Activated CD4-positive, alpha-beta T cell treated with anti-CD3 and anti-CD28 coated beads, Interleukin-2, amount 50 U/mL, for 48 hours (primary cell): ENCODE measurements at regions not wholly inside any gene's neighbourhood (a gene's known extent, or its start where the extent isn't known, plus 50 kb on each side); places are given as distances from the start of the nearest gene placed in this dataset.
"Not testable (repeated sequence)": the region's sequence is repeated elsewhere in the genome, so short reads cannot be mapped to it uniquely, and the experiment has no call there.

Source experiments
- DNase-seq, 2 experiments: peaks; one replicate each; pipeline ENCODE4 v3.0.0-alpha.2; 2020

DNA sequence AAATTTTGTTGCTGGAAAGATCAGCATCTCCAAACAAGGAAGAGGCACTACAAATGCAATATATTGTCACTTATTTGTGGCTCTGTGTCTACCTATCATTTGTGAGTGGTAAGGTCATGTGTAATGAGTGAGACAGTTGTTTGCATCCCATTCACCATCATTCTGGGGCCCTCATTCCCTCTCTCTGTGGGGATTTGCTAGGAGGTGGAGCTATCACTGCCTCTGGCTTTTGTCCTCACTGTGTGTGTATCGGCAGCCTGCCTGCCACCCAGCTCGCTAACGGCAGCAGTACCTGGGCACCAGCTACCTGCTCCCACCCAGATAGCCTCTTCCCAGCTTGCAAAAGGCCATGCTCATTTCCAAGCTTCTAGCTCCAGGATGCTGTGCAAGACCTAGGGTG is 379.2 kb upstream of the ZFHX3 start:
- DNase-seq = no peak

DNA sequence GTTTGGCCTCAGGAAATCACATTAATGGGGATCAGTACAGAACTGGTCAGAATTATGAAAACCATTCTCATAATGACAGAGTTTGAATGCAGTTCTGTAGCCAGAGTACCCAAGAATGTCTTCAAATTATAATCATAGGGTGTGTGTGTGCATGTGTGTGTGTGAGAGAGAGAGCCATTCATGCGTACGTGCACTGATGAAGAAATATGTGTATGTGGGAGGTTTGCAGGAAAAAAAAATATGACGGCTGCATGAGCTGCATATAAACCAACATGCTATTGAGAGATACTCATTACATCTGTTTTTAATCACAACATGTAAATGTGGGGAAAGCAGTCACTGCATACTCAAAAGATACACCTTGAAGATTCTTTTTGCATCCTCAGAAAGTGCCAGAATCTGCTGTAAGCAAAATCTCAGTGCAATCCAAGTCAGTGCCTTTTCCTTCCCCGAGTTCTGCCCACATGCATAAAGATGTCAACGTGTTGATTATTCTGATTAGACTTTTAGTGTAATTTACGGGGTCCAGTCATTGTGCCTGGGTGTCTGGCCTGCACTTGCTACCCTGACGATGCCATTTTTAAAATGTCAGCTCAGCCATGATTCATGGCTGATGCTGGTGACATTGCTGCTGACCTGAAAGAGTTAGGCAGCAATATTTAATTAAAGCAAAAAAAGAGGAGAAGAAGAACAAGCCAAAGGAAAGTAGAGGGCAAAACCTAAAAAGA is 378.7 kb upstream of the ZFHX3 start:
- no peak for DNase-seq

DNA sequence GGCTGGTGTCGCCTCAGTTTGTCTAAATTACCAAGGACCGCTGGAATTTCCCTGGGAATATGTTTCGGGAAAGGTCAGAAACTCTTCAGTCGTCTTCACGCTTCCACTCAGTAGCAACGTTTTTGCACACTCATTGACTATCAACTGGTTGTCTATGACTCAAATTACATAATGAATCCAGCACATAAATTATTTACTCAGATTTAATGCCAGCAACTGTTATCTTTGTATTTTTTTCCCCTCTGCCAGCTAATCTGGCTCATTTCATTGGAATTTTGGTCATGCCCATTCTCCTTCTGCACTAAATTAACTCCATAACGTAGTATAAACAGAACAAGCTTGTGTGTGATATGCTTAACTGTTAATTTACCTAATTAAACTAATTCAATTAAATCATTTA is 372.7 kb upstream of the ZFHX3 start:
- no peak for DNase-seq

DNA sequence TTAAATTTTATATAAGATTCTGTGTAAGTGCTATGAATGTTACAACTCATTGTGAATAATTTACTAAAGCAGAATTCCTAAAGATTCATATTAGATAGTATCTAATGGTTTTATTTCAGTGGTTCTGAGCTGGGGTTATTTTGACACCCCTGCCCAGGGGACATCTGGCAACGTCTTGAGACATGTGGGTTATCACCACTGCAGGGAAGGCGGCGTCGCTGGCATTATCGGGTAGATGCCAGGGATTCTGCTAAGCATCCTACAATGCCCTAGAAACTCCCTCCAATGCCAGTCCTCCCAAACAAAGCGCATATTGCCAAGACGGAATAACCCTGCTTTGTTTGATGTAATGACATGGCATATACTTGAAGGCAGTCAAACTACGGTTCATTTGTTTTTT is 372.3 kb upstream of the ZFHX3 start:
- DNase-seq = no peak

DNA sequence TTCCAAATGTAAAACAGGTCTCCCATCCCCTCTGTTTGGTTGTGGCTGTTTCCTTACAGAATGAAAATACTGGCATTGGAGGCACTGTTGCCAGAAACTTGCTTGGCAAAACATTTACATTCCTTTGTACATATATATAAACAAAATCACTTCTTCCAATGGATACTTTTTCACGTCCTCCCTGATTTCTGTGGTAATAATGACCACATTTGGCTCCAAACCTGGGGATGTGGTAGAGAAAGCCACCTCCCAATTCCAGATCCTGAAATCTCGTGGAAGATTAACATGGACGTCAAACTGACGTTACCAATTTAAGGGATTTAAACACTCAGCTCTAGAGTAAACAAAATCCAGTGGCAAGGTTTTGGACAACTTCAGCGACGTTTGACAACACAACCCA is 370.8 kb upstream of the ZFHX3 start:
- DNase-seq = no peak

DNA sequence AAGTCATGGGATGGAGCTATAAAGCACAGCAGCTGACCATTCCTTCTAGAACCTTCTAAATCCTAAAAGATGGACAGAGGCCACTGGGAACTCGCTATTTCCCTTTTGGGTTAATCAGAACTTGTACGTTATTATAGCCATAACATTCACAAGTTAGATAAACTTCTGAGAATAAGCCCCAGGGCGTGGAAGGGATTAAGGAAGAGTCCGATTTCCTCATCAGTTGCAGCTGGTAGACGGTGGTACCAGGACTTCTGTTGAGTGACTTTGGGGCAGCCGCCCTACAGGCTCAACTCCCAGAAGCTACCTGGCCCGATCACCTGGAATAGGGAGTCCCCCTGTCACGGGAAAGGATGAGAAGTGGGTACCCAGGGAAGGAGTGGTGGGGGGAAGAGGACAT is 370.1 kb upstream of the ZFHX3 start:
- DNase-seq = no peak

DNA sequence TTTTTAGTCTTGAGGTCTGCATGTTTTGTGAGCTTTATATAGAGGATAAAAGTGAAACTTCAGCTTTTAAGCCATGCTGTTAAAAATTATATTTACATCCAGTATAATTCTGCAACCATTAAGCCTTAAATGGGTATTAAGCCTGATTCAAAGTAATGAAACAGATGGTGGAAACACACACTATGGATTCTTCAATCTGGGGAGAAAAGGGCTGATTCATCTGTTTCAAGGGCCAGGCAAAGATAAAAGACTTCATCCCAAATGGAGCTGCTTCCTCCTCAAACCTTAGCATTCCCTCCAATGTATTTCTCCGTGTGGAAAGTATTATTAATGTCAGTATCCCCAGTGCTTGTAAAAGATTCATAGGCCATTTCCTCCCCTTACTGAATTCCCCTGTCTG is 367.4 kb upstream of the ZFHX3 start:
- no peak for DNase-seq

DNA sequence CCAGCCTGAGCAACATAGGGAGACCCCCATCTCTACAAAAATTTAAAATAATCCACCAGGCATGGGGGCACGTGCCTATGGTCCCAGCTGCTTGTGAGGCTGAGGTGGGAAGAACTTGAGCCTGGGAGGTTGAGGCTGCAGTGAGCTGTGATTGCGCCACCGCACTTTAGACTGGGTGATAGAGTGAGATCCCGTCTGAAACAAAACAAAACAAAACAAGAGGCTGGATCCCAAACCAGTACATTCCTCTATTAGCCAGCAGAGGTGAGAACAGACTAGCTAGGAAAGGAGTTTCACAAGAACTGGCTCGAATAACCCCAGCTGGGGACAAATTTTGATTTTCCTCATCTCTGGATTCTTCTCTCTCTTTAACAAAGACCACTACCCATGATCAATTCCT is 366.7 kb upstream of the ZFHX3 start:
- no peak for DNase-seq

DNA sequence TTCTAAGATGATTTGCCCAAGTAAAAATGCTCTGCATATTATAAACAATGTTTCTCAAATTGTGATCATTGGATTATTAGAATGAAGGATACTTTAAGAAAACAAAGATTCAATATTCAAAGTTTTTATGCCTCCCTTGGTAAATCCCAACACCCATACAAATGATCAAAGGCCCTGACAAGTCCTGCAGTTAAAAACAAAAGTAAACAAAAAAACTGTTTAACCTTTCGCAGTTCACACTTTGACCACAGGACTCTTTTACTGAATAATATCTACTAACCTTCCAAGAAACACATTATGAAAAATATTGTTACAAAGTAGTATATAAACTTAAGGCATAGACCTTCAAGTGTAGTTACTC is 365.9 kb upstream of the ZFHX3 start:
- DNase-seq = no peak

DNA sequence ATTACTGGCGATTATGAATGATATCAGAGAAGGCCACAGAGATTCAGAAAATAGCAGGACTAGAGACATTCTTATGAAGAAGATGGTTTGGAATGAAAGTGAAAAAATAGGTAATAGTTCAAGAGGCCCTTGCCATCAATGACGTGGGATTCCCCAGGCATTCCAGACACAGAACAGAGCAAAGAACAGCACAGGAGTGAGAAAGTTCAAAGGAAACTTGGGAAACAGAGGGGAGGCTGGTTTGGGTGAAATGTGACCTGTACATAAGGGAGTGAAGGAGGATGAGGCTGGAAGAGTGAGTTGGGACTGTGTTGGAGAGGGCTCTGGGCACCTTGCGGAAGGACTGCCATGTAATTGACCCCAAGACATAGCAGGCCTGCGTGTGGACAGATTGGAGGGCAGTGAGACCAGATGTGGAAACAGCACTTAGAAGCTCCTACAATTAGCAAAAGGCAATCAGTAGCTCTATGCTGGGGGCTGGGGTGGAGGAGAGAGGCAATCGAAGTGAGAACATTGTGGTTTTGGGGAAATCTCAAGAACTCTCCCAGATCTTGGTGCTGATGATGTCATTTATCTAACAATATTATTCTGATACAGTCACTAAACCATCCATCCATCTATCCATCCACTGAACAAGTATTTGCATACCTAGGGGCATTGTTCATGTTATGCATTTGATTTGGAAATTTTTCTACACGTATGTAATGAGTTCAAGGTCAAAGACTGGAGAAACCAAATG is 365.3 kb upstream of the ZFHX3 start:
- DNase-seq = no peak

DNA sequence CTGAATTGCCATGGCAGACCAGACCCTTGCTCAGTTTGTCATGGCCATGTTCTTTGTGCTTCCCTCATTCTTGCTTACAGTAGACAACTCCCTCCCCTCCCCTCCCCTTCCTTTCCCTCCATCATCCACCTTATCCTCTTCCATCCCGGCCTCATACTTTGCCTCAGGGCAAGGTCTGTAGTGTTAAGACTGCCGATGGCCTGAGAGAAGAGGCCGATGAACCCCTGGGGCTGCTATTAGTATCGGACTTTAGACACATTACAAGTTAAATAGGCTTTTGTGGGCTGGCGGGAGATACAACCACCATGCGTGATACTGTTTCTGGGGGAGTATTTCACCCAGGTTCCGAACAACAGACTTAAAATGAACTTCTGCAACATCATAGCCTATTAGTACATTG is 364.5 kb upstream of the ZFHX3 start:
- no peak for DNase-seq

DNA sequence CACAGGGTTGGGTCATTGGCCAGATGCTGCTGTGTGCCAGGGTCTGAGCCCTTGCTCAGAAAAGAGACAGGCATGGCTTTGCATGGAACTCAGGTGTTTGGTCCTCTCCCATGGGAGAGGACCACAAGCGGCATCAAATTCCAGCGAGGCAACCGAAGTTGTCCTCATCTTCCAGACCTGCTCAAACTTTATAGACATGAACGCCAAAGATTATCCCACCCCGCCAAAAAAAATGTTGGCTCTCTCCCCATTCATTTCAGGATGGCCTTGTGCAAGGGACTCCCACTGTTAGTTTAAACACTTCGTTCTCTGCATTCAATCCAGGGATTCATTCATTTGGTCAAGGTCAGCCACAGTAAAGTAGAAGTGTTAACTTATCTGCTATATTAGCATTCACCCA is 360.8 kb upstream of the ZFHX3 start:
- DNase-seq = no peak

DNA sequence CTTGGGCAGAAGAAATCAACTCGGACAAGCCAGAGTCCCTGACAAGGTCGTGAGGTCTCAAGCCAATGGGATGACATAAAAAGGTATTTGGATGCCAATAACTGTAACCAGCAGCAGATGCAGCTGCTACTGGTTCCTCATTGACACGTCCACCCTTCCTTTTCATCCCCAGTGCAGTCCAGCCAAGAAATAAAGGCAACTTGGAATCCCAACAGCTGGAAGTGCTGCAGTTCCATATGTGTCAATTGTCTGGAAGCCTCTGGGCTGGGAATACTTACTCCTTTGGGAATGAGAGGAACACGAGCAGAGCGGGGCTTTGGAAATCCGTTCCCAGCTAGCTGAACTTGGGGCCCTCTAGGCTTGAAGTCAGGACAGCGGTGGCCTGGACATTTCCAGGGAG is 360.4 kb upstream of the ZFHX3 start:
- DNase-seq = no peak

DNA sequence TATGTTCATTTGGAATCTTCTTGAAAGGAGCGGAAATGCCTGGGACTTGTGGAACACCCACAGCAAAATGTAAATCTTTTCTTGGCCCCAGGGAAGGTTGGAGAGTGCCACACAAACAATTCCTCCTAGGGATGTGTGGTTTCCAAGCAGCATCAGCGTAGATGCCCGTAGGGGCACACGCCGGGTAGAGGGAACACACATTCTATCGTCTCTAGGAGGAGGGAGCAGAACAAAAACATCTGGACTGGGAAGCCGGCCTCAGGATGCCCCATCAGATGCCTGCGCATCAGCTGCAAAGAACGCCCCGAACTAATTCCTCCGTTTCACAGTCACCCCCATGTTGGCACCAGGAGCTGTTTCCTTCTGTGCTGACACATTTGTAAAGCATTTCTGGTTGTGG is 357.9 kb upstream of the ZFHX3 start:
- DNase-seq = no peak

DNA sequence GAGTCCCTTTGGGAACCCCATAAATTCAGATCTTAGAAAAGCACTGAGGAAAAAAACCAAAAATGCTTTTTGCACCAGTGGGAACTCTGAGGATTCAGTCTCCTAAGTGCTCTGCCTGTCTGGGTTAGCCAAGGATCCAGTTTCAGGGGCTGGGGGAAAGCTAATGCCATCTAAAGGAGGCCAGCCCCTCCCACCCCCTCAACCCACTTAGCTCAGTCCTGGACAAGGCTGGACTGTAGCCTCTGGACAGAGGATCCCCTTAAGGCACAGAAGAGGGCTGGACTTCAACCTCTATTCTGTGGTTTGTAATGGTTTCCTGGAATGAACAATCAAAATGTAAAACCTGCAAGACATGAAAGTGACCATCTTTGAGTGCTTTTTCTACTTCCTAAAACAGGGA is 356.1 kb upstream of the ZFHX3 start:
- DNase-seq = no peak

DNA sequence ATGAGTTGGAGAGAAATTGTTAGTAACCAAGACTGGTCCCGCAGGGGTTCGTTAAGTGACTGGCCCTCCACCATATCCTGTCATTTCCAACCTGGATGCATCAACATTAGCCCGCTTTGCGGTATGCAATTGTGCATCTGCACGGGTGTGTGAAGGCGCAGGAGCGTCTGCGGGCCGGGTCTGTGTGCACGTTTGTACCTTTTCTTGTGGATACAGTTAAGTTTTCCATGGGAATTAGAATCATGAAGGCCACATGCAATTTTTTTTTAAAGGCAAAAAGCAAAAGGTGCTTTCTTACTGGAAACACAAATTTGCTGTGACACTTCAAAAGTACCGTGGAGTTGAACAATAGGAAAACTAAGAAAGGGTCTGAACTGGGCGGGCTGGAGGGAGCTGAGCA is 355.4 kb upstream of the ZFHX3 start:
- no peak for DNase-seq

DNA sequence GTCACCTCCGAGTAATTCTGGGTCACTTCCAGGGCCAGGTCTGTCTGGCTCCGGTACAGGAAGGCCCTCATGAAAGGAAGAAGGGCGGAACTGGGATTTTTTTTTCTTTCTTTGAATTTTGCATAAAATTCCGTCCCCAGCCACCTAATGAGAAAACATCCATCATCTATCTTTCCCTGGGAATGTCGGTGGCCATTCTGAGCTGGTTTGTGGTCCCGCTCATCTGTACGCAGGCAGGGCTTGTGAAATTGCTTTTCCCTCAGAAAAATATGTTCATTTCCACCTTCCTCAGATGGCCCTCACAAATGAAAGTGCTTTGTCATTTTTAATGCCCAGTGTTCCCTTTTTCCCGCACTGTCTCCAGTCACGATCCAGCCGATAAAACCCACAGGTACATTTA is 353.0 kb upstream of the ZFHX3 start:
- no peak for DNase-seq

DNA sequence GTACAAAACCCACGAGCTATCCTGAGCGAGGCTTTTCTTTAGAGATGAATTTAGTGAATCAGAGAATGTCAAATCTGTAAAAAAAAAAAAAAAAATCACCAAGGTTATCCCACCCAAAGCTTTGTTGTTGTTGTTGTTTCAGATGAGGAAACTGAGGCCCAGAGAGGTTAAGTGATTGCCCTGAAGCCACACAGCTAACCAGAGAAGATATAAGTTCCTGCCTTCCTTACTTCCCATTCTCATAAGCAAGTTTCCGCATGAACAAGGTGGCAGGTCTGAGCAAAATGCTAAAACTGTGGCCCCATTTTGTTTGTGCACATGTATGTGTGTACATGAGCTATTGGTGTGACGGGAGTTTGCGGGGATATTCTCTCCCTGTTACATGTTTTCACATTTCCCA is 352.1 kb upstream of the ZFHX3 start:
- no peak for DNase-seq

DNA sequence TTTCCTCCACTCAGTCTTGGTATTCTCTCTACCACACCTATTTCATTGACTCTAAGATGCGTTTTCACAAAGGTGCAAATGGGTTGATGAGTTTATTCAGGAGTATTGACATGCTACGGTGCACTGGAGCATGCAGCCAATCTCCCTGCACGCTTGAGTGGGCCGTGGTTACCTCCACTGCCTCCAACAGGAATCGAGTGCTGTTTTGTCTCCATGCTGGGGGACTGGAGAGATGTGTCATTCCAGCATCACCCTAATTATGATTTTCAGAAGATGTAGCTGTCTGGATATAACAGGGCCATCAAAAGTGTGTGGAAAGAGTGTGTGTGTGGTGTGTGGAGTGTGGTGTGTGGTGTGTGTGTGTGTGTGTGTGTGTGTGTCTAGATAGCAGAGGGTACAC is 351.6 kb upstream of the ZFHX3 start:
- no peak for DNase-seq

DNA sequence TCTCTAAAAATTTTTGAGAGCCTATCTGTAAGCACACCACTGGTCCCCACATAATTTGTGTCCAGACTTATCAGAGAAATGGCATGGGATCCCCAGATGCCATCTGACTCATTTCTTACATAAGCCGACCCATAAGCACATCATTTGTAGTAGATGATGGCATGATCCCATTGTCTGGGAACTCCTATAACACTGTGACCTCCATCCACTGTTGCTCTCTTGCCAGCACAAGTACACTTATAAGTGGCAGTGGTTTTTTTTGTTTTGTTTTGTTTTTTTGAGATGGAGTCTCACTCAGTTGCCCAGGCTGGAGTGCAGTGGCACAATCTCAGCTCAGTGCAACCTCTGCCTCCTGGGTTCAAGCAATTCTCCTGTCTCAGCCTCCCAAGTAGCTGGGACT is 350.7 kb upstream of the ZFHX3 start:
- DNase-seq = not testable (repeated sequence)

DNA sequence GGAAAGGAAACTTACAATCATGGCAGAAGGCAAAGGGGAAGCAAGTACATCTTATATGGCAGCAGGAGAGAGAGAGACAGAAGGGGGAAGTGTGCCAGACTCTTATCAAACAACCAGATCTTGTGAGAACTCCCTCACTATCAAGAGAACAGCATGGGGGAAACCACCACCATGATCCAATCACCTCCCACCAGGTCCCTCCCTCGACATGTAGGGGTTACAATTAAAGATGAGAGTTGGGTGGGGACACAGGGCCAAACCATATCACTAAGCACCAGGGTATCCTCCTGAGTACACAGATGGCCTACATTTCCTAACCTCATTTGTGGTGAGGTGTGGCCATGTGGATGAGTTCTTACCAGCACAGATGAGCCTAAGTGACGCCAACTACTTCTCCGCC is 348.6 kb upstream of the ZFHX3 start:
- DNase-seq = no peak

DNA sequence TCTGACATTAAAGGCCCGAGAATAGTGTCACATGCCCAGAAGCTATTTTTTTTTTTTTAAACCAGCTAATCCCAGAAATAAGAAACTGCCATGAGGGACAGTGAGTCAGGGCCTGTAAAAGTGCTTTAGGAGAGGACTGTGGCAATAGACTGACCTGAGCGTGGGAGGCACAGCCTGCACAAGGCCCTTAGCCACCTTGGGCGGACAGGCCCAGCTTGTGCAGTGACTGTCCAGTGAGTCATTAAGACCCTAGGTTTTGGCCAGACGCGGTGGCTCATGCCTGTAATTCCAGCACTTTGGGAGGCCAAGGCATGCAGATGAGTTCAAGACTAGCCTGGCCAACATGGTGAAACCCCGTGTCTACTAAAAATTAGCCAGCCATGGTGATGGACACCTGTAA is 343.0 kb upstream of the ZFHX3 start:
- no peak for DNase-seq

DNA sequence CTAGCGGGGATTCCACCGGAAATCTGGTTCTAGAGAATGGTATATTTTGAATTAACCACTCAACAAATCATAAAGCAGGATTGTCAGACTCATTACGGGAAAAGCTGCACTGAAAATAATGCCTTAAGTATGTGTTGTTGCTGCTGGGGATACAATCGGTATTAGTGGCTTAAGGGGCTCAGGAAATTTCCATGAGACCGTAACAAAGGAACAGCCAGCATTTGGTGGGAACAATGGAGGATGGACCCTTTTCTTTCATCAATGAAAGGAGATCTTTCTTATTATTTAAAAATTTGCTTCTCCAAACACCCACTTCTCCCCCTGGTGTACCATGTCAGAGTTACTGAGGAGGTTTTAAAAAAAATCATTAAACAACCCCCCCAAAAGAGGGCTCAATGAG is 342.6 kb upstream of the ZFHX3 start:
- no peak for DNase-seq

DNA sequence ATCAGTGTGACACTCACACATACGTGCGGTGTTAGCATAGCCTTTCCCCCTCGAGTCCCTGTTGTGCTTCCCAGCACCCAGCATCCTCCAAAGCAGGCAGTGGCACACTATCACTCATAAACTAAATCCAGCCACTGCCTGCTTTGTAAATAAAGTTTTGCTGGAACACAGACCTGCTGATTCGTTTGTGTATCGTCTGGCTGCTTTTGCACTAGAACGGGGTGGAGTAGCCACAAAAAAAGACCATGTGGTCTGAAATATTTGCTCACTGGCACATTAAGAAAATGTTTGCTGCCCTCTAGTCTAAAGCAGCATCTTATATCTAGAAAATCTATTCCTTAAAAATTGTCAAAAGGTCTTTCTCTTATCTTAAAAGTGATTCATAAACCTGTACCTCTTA is 341.2 kb upstream of the ZFHX3 start:
- no peak for DNase-seq

DNA sequence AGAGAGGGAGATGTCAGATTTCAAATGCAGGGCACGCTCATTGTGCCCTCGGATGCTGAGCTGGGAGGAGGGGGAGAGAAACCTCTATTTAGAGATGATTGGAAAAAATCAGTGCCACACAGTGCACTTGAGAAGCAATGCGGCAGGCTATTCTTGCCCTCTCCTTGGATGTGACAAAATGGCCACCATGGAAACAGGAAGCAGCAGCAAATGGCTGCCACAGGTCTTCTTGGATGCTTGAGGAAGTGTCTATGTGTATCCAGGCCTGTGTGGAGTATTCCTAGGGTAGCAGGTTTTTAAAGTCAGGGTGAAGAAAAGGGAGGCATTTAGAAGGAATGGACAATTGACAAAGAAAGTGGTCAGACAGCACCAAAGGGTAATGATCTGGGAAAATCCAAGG is 340.1 kb upstream of the ZFHX3 start:
- DNase-seq = no peak
